T-helper 1 cell treated with Interleukin-12 subunit alpha and Interleukin-12 subunit beta and Interleukin-4 antibody, amounts not matched to agents 30 ng/mL and 1 ng/mL, for 36 hours (primary cell): ENCODE measurements at regions not wholly inside any gene's neighbourhood (a gene's known extent, or its start where the extent isn't known, plus 50 kb on each side); places are given as distances from the start of the nearest gene placed in this dataset.
"Not testable (repeated sequence)": the region's sequence is repeated elsewhere in the genome, so short reads cannot be mapped to it uniquely, and the experiment has no call there.

Experiments
- intact Hi-C: fragments of 100-400 bp; cut with micrococcal nuclease; formaldehyde crosslinking; loops from one replicate; pipeline ENCODE4 v1.15.1; 2024

- intact Hi-C loops: not testable (repeated sequence)
These were observed 283.7 kb upstream of the TMEM132C start for GRCh38 chr12:127983213-127983791.

GRCh38 chr12:127984386-127985055 is 282.4 kb upstream of the TMEM132C start:
- intact Hi-C loops: no loop called here

GRCh38 chr12:127987199-127987901 is 279.6 kb upstream of the TMEM132C start:
- intact Hi-C loops: no loop called here

- intact Hi-C loops: no loop called here
These were observed 275.5 kb upstream of the TMEM132C start for GRCh38 chr12:127991485-127991884.

GRCh38 chr12:127998988-127999387 is 268.0 kb upstream of the TMEM132C start:
- intact Hi-C loops: no loop called here

GRCh38 chr12:128004383-128004938 is 262.5 kb upstream of the TMEM132C start:
- intact Hi-C loops: no loop called here

GRCh38 chr12:128007250-128007649 is 259.7 kb upstream of the TMEM132C start:
- intact Hi-C loops: no loop called here

- intact Hi-C loops: no loop called here
These were observed 258.6 kb upstream of the TMEM132C start for GRCh38 chr12:128008341-128008740.

GRCh38 chr12:128009108-128009507 is 257.9 kb upstream of the TMEM132C start:
- intact Hi-C loops: no loop called here

GRCh38 chr12:128012110-128012509 is 254.9 kb upstream of the TMEM132C start:
- intact Hi-C loops: no loop called here

GRCh38 chr12:128015276-128015675 is 251.7 kb upstream of the TMEM132C start:
- intact Hi-C loops: no loop called here

- intact Hi-C loops: no loop called here
These were observed 248.9 kb upstream of the TMEM132C start for GRCh38 chr12:128018067-128018466.

GRCh38 chr12:128019996-128020544 is 246.9 kb upstream of the TMEM132C start:
- intact Hi-C loops: no loop called here

GRCh38 chr12:128021561-128021960 is 245.4 kb upstream of the TMEM132C start:
- intact Hi-C loops: no loop called here

- intact Hi-C loops: no loop called here
These were observed 241.3 kb upstream of the TMEM132C start for GRCh38 chr12:128025589-128026245.

GRCh38 chr12:128026696-128027574 is 240.0 kb upstream of the TMEM132C start:
- intact Hi-C loops: no loop called here

- intact Hi-C loops: no loop called here
These were observed 233.5 kb upstream of the TMEM132C start for GRCh38 chr12:128033473-128033872.

- intact Hi-C loops: no loop called here
These were observed 226.0 kb upstream of the TMEM132C start for GRCh38 chr12:128040971-128041370.

- intact Hi-C loops: not testable (repeated sequence)
These were observed 224.7 kb upstream of the TMEM132C start for GRCh38 chr12:128042283-128042682.

GRCh38 chr12:128042825-128043224 is 224.1 kb upstream of the TMEM132C start:
- intact Hi-C loops: no loop called here
